Left cardiac atrium (tissue), 4 donors: ENCODE measurements at regions not wholly inside any gene's neighbourhood (a gene's known extent, or its start where the extent isn't known, plus 50 kb on each side); places are given as distances from the start of the nearest gene placed in this dataset.

Experiments
- ATAC-seq, 2 donors: fragments of 200-7000 bp; cut with Tn5 transposase; one replicate each; pipeline ENCODE4 v1.9.1; 2020; ENCODE audit warnings: mild to moderate bottlenecking in 2 of 2, moderate library complexity in 2 of 2
- DNase-seq: peaks from one replicate; pipeline ENCODE4 v3.0.0-alpha.2; 2020
- intact Hi-C, 2 donors: fragments of 100-400 bp; cut with DNase I; formaldehyde crosslinking; loops; one replicate each; pipeline versions ENCODE4 v1.14.1 to v1.15.1; 2022 to 2023
- donor health status: DM: no; HTN: yes; CAD: no.
- donor health status: DM: no; HTN: yes; CAD: no; lungs with severe emphysema.
- donor health status: DM: yes; HTN: yes; CAD: no.
- donor health status: Dilated cardiomyopathy.

DNA sequence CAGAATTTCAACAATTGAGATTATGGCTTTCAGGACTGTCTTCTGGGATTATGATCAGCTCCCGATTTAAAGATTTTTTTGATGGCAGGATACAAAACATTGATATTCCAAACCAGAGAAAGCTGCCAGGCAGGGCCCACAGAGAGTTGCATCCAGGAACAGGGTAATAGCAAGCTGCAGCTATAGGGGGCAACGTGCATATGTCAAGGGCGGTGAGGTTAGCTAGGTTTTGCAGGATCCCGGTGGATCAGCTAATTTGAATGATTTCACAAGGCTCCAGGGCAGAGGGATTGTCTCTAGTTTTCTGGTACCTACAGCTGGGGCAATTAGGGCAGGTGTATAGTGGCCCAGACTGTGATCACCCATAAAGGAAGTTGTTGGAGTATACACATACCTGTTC, 339.4 kb downstream of the CHSY3 start:
- DNase-seq, result no peak
- no peak for ATAC-seq
- intact Hi-C loops, result no loop called here

GRCh38 chr5:130237721-130238120, 333.5 kb downstream of the CHSY3 start:
- no peak for ATAC-seq
- intact Hi-C loops, result no loop called here
- DNase-seq, result no peak
